ENCODE measurements at regions not wholly inside any gene's neighbourhood (a gene's known extent, or its start where the extent isn't known, plus 50 kb on each side); places are given as distances from the start of the nearest gene placed in this dataset.

DNA sequence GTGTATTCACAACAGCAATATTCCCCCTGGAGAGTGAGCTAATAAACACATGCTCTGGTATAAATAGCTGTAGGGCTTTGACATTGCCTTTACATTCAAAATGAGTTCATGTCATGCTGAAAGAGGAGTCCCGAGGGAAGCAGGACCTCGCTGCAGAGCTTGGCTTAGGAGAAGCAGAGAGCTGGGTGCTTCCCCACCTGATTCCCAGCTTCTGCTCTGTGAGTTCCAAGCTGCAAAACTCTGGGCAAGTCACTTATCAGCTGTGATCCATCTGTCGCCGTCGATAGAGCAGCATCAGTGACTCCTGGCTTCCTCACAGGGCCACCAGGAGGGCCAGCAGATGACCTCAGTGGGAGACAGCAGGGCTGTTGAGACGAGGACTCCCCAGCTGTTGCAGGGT, 241.8 kb downstream of the ANKRD60 start:
- Histone ChIP-seq H3K79me2 (replicated peaks; ENCODE audit: insufficient read depth) (no peaks in the 10 kb centered on the region), H3F3A (replicated peaks; ENCODE audit: low read depth) (no peaks in the 10 kb centered on the region), H3K4me2 (no peak overlapping the region), H2AFZ (no peak overlapping the region), H3K27me3 (ENCODE audit: insufficient read depth) (no peaks in the 10 kb centered on the region), H3K36me3 (ENCODE audit: insufficient read depth) (no peaks in the 10 kb centered on the region), H3K4me1 (ENCODE audit: insufficient read depth) (no peaks in the 10 kb centered on the region), H3K9me2 (ENCODE audit: insufficient read depth) (no peaks in the 10 kb centered on the region), H3K27ac (ENCODE audit: low read depth) (no peak overlapping the region), H4K20me1 (replicated peaks; ENCODE audit: insufficient read depth) (no peaks in the 10 kb centered on the region), H3K4me3 (no peak overlapping the region)
- ATAC-seq (no peak), DNase-seq (ENCODE audit: low spot score) (no peak)
- Mint-ChIP-seq H3K36me3 (ENCODE audit: low read depth) (no peaks in the 10 kb centered on the region), H3K4me1 (no peaks in the 10 kb centered on the region), H3K27me3 (ENCODE audit: insufficient read depth, low read depth, poor library complexity) (peaks cover 3% of the 10 kb centered on the region), H3K27ac (no peak overlapping the region), H3K4me3 (no peak overlapping the region), H3K9me3 (no peaks in the 10 kb centered on the region)
- TF ChIP-seq ZNF331 (CRISPR knock-in tag; IDR thresholded peaks at IDR 0.05; ENCODE audit: low read depth) (no peak), EZH2 (IDR thresholded peaks at IDR 0.05; ENCODE audit: low read depth, unreplicated experiment) (no peak), ZNF114 (CRISPR knock-in tag; IDR thresholded peaks at IDR 0.05) (no peak), CTCF (conservative IDR thresholded peaks at IDR 0.05; ENCODE audit: low read depth in 2 of 2) (no peak), JUNB (IDR thresholded peaks at IDR 0.05; ENCODE audit: unreplicated experiment) (no peak), REST (IDR thresholded peaks at IDR 0.05; ENCODE audit: unreplicated experiment) (no peak), EZH2phosphoT487 (IDR thresholded peaks at IDR 0.05; ENCODE audit: unreplicated experiment) (no peak), NANOG (IDR thresholded peaks at IDR 0.05; ENCODE audit: borderline replicate concordance) (no peak), CREB1 (CRISPR knock-in tag; IDR thresholded peaks at IDR 0.05; ENCODE audit: low read depth) (no peak), STAT1 (IDR thresholded peaks at IDR 0.05; ENCODE audit: unreplicated experiment) (no peak)
- TF ChIP-seq, protein P1, sequence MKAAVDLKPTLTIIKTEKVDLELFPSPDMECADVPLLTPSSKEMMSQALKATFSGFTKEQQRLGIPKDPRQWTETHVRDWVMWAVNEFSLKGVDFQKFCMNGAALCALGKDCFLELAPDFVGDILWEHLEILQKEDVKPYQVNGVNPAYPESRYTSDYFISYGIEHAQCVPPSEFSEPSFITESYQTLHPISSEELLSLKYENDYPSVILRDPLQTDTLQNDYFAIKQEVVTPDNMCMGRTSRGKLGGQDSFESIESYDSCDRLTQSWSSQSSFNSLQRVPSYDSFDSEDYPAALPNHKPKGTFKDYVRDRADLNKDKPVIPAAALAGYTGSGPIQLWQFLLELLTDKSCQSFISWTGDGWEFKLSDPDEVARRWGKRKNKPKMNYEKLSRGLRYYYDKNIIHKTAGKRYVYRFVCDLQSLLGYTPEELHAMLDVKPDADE (IDR thresholded peaks at IDR 0.05) = no peak
- TF ChIP-seq, protein P2, sequence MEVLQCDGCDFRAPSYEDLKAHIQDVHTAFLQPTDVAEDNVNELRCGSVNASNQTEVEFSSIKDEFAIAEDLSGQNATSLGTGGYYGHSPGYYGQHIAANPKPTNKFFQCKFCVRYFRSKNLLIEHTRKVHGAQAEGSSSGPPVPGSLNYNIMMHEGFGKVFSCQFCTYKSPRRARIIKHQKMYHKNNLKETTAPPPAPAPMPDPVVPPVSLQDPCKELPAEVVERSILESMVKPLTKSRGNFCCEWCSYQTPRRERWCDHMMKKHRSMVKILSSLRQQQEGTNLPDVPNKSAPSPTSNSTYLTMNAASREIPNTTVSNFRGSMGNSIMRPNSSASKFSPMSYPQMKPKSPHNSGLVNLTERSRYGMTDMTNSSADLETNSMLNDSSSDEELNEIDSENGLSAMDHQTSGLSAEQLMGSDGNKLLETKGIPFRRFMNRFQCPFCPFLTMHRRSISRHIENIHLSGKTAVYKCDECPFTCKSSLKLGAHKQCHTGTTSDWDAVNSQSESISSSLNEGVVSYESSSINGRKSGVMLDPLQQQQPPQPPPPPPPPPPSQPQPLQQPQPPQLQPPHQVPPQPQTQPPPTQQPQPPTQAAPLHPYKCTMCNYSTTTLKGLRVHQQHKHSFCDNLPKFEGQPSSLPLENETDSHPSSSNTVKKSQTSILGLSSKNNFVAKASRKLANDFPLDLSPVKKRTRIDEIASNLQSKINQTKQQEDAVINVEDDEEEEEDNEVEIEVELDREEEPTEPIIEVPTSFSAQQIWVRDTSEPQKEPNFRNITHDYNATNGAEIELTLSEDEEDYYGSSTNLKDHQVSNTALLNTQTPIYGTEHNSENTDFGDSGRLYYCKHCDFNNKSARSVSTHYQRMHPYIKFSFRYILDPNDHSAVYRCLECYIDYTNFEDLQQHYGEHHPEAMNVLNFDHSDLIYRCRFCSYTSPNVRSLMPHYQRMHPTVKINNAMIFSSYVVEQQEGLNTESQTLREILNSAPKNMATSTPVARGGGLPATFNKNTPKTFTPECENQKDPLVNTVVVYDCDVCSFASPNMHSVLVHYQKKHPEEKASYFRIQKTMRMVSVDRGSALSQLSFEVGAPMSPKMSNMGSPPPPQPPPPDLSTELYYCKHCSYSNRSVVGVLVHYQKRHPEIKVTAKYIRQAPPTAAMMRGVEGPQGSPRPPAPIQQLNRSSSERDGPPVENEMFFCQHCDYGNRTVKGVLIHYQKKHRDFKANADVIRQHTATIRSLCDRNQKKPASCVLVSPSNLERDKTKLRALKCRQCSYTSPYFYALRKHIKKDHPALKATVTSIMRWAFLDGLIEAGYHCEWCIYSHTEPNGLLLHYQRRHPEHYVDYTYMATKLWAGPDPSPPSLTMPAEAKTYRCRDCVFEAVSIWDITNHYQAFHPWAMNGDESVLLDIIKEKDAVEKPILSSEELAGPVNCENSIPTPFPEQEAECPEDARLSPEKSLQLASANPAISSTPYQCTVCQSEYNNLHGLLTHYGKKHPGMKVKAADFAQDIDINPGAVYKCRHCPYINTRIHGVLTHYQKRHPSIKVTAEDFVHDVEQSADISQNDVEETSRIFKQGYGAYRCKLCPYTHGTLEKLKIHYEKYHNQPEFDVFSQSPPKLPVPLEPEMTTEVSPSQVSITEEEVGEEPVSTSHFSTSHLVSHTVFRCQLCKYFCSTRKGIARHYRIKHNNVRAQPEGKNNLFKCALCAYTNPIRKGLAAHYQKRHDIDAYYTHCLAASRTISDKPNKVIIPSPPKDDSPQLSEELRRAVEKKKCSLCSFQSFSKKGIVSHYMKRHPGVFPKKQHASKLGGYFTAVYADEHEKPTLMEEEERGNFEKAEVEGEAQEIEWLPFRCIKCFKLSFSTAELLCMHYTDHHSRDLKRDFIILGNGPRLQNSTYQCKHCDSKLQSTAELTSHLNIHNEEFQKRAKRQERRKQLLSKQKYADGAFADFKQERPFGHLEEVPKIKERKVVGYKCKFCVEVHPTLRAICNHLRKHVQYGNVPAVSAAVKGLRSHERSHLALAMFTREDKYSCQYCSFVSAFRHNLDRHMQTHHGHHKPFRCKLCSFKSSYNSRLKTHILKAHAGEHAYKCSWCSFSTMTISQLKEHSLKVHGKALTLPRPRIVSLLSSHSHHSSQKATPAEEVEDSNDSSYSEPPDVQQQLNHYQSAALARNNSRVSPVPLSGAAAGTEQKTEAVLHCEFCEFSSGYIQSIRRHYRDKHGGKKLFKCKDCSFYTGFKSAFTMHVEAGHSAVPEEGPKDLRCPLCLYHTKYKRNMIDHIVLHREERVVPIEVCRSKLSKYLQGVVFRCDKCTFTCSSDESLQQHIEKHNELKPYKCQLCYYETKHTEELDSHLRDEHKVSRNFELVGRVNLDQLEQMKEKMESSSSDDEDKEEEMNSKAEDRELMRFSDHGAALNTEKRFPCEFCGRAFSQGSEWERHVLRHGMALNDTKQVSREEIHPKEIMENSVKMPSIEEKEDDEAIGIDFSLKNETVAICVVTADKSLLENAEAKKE (CRISPR knock-in tag; IDR thresholded peaks at IDR 0.05) = no peak
